ENCODE measurements at regions not wholly inside any gene's neighbourhood (a gene's known extent, or its start where the extent isn't known, plus 50 kb on each side); places are given as distances from the start of the nearest gene placed in this dataset.

GRCh38 chr4:115763051-115763450, 649.6 kb upstream of the NDST4 start:
- TF ChIP-seq CTCF (IDR thresholded peaks at IDR 0.05) = no peak
- no peak for TF ChIP-seq POLR2A (IDR thresholded peaks at IDR 0.05)
